Keratinocyte (primary cell): ENCODE measurements at regions not wholly inside any gene's neighbourhood (a gene's known extent, or its start where the extent isn't known, plus 50 kb on each side); places are given as distances from the start of the nearest gene placed in this dataset.

ENCODE experiments used
- DNase-seq: peaks from one replicate; pipeline ENCODE4 v3.0.0-alpha.2; 2011; ENCODE audit warnings: low read depth, missing footprints, low spot score
- FAIRE-seq: peaks from 2 replicates; lab custom pipeline; 2011; peaks lifted over from hg19 to GRCh38; lab: Jason Lieb, UNC
- H2AFZ ChIP-seq: 2 replicates; pipeline ENCODE4 v1.6.0; 2012; ENCODE audit warnings: low read length, control low read depth, inconsistent platforms; ENCODE audit not compliant: control insufficient read depth
- H3K27ac ChIP-seq: 2 replicates; pipeline ENCODE4 v1.5.1; 2011; ENCODE audit warnings: low read length; ENCODE audit not compliant: control insufficient read depth, insufficient read depth
- H3K27me3 ChIP-seq: 3 replicates; pipeline ENCODE4 v1.6.0; 2011; ENCODE audit warnings: low read length; ENCODE audit not compliant: control insufficient read depth, insufficient read depth; ENCODE audit errors: extremely low read depth
- H3K36me3 ChIP-seq, 2 experiments: 2 replicates in 1 of 2; 3 replicates in 1 of 2; pipeline ENCODE4 v1.5.1; 2011; ENCODE audit warnings: low read length in 2 of 2, mild to moderate bottlenecking in 1 of 2; ENCODE audit not compliant: control insufficient read depth in 2 of 2, insufficient read depth in 2 of 2; ENCODE audit errors: extremely low read depth in 1 of 2
- H3K4me1 ChIP-seq: 3 replicates; pipeline ENCODE4 v1.5.1; 2011; ENCODE audit warnings: low read length; ENCODE audit not compliant: control insufficient read depth, insufficient read depth; ENCODE audit errors: extremely low read depth
- H3K4me2 ChIP-seq: 3 replicates; pipeline ENCODE4 v1.6.0; 2011; ENCODE audit warnings: low read depth, low read length; ENCODE audit not compliant: control insufficient read depth, insufficient read depth; ENCODE audit errors: extremely low read depth
- H3K4me3 ChIP-seq, 3 experiments: fragments of 200-600 bp in 1 of 3; sonication (generic) in 1 of 3; 2 replicates in 2 of 3; 3 replicates in 1 of 3; pipeline ENCODE4 v1.5.1; 2011 to 2016; ENCODE audit warnings: low read length in 3 of 3, mild to moderate bottlenecking in 3 of 3, control low read depth in 2 of 3, inconsistent platforms in 1 of 3, low read depth in 1 of 3, mixed read lengths in 1 of 3, mixed run types in 1 of 3, moderate library complexity in 1 of 3; ENCODE audit not compliant: control insufficient read depth in 2 of 3, insufficient read depth in 2 of 3; ENCODE audit errors: extremely low read depth in 1 of 3
- H3K79me2 ChIP-seq: 2 replicates; pipeline ENCODE4 v1.6.0; 2012; ENCODE audit warnings: low read length; ENCODE audit not compliant: control insufficient read depth, insufficient read depth
- H3K9ac ChIP-seq: 3 replicates; pipeline ENCODE4 v1.6.0; 2011; ENCODE audit warnings: low read length; ENCODE audit not compliant: control insufficient read depth, insufficient read depth; ENCODE audit errors: extremely low read depth
- H3K9me1 ChIP-seq: 3 replicates; pipeline ENCODE4 v1.6.0; 2011; ENCODE audit warnings: low read length; ENCODE audit not compliant: control insufficient read depth, insufficient read depth; ENCODE audit errors: extremely low read depth
- H3K9me3 ChIP-seq: 2 replicates; pipeline ENCODE4 v1.5.1; 2012; ENCODE audit warnings: low read depth, low read length; ENCODE audit not compliant: control insufficient read depth
- H4K20me1 ChIP-seq: 3 replicates; pipeline ENCODE4 v1.6.0; 2011; ENCODE audit warnings: low read length; ENCODE audit not compliant: control insufficient read depth, insufficient read depth; ENCODE audit errors: extremely low read depth
- EZH2 ChIP-seq: IDR thresholded peaks from one replicate; pipeline ENCODE4 v1.6.1; 2012; ENCODE audit warnings: inconsistent platforms, mild to moderate bottlenecking, low read length, moderate library complexity
- dilution Hi-C: fragments of 300-500 bp; cut with MboI; formaldehyde crosslinking; loops from one replicate; pipeline ENCODE4 v1.7.0; 2020; ENCODE audit warnings: low sequenced_read_pairs; ENCODE audit not compliant: extremely low pct_ligation_motif_present
- TF ChIP-seq, protein P1 (sequence below), 3 experiments: IDR thresholded peaks in 1 of 3; conservative IDR thresholded peaks in 1 of 3; optimal IDR thresholded peaks in 1 of 3; 2 replicates in 2 of 3; 3 replicates in 1 of 3; pipeline versions ENCODE3 to v1.5.1; 2011; ENCODE audit warnings: low read length in 3 of 3, mild to moderate bottlenecking in 3 of 3, moderate library complexity in 2 of 3, control low read depth in 1 of 3, inconsistent platforms in 1 of 3; ENCODE audit not compliant: insufficient read depth in 2 of 3; ENCODE audit errors: extremely low read depth in 1 of 3

DNA sequence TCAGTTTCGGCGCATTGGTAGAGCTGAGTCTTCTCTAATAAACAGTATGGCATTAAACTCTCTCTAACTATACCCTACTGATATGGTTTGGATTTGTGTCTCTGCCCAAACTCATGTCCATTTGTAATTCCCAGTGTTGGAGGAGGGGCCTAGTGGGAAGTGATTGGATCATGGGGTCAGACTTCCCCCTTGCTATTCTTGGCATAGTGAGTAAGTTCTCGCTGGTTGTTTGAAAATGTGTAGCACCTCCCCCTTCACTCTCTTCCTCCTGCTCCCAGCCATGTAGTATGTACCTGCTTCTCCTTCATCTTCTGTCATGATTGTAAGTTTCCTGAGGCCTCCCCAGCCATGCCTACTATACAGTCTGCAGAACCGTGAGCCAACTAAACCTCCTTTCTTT, 682.7 kb upstream of the ARGLU1 start:
- Histone ChIP-seq H3K9me1 (no peaks in the 10 kb centered on the region), H4K20me1 (no peaks in the 10 kb centered on the region), H3K27ac (no peak overlapping the region), H2AFZ (no peak overlapping the region), H3K9me3 (no peaks in the 10 kb centered on the region), H3K79me2 (no peaks in the 10 kb centered on the region), H3K9ac (no peak overlapping the region), H3K36me3 (no peaks in the 10 kb centered on the region), H3K4me1 (no peaks in the 10 kb centered on the region), H3K4me3 (no peak overlapping the region), H3K27me3 (no peaks in the 10 kb centered on the region), H3K4me2 (no peak overlapping the region)
- no peak for TF ChIP-seq EZH2
- TF ChIP-seq, protein P1, sequence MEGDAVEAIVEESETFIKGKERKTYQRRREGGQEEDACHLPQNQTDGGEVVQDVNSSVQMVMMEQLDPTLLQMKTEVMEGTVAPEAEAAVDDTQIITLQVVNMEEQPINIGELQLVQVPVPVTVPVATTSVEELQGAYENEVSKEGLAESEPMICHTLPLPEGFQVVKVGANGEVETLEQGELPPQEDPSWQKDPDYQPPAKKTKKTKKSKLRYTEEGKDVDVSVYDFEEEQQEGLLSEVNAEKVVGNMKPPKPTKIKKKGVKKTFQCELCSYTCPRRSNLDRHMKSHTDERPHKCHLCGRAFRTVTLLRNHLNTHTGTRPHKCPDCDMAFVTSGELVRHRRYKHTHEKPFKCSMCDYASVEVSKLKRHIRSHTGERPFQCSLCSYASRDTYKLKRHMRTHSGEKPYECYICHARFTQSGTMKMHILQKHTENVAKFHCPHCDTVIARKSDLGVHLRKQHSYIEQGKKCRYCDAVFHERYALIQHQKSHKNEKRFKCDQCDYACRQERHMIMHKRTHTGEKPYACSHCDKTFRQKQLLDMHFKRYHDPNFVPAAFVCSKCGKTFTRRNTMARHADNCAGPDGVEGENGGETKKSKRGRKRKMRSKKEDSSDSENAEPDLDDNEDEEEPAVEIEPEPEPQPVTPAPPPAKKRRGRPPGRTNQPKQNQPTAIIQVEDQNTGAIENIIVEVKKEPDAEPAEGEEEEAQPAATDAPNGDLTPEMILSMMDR (optimal IDR thresholded peaks at IDR 0.05 in 1 of 3, IDR thresholded peaks at IDR 0.05 in 1 of 3, conservative IDR thresholded peaks at IDR 0.05 in 1 of 3; ENCODE audit: extremely low read depth in 1 of 3, insufficient read depth in 2 of 3, low read length in 3 of 3): no peak
- FAIRE-seq (no peak), DNase-seq (no peak)
- dilution Hi-C loops: no loop called here

DNA sequence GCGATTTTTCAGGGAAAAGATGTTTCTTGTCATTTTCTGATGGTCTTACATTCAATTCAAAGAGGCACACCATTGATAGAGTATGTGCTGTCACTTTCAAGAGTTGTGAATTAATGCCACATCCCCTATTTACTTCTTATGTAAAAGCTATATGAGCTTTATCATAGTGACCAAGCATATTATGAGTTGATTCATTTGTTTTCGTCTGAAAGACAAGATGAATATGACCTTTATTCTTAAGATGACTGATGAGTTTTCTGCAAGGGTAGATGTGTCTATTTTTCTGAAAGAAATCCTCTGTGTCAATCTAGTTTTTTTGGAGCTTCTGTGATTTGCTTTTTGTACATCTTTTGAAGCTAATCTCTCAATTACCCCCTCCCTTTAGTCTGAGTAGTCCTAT, 676.3 kb upstream of the ARGLU1 start:
- Histone ChIP-seq H3K4me1 (no peaks in the 10 kb centered on the region), H3K4me3 (no peak overlapping the region), H4K20me1 (no peaks in the 10 kb centered on the region), H3K9ac (no peak overlapping the region), H3K27ac (no peak overlapping the region), H2AFZ (no peak overlapping the region), H3K36me3 (no peaks in the 10 kb centered on the region), H3K27me3 (no peaks in the 10 kb centered on the region), H3K79me2 (no peaks in the 10 kb centered on the region), H3K9me3 (no peaks in the 10 kb centered on the region), H3K4me2 (no peak overlapping the region), H3K9me1 (no peaks in the 10 kb centered on the region)
- no peak for FAIRE-seq
- DNase-seq: no peak
- TF ChIP-seq, protein P1 (optimal IDR thresholded peaks at IDR 0.05 in 1 of 3, IDR thresholded peaks at IDR 0.05 in 1 of 3, conservative IDR thresholded peaks at IDR 0.05 in 1 of 3; ENCODE audit: extremely low read depth in 1 of 3, insufficient read depth in 2 of 3, low read length in 3 of 3): no peak
- no peak for TF ChIP-seq EZH2
- dilution Hi-C loops: no loop called here
